WTC11 (cell line): ENCODE measurements at regions not wholly inside any gene's neighbourhood (a gene's known extent, or its start where the extent isn't known, plus 50 kb on each side); places are given as distances from the start of the nearest gene placed in this dataset.

Source experiments
- ATAC-seq: fragments of 200-7000 bp; cut with Tn5 transposase; 2 replicates; pipeline ENCODE4 v1.10.0; 2021; ENCODE audit warnings: mild to moderate bottlenecking, moderate library complexity
- CTCF ChIA-PET: fragments of 300-600 bp; sonication (Branson Sonifier 250); formaldehyde crosslinking; loops from one replicate; lab custom pipeline; 2021; ENCODE audit warnings: antibody characterized with exemption; lab: Charles Lee
- POLR2A ChIA-PET: fragments of 350-600 bp; sonication (Branson Sonifier 250); formaldehyde crosslinking; loops from one replicate; lab custom pipeline; 2021; ENCODE audit warnings: antibody characterized with exemption; lab: Charles Lee
- DNase-seq: peaks from one replicate; pipeline ENCODE4 v3.0.0; 2021; ENCODE audit warnings: low spot score
- H3K27ac Mint-ChIP-seq: 2 replicates; pipeline ENCODE4 v1.8.0; 2021; ENCODE audit warnings: mixed read lengths
- H3K27me3 Mint-ChIP-seq: 2 replicates; pipeline ENCODE4 v1.8.0; 2021; ENCODE audit warnings: low read depth, mild to moderate bottlenecking, moderate library complexity, mixed read lengths
- H3K36me3 Mint-ChIP-seq: 2 replicates; pipeline ENCODE4 v1.8.0; 2021; ENCODE audit warnings: mixed read lengths
- H3K4me1 Mint-ChIP-seq: 2 replicates; pipeline ENCODE4 v1.8.0; 2022; ENCODE audit warnings: mixed read lengths
- H3K4me3 Mint-ChIP-seq: 2 replicates; pipeline ENCODE4 v1.8.0; 2021; ENCODE audit warnings: mild to moderate bottlenecking, moderate library complexity, mixed read lengths
- H3K9me3 Mint-ChIP-seq: 2 replicates; pipeline ENCODE4 v1.8.0; 2021; ENCODE audit warnings: mixed read lengths
- ATF1 ChIP-seq: sonication (generic); formaldehyde crosslinking; IDR thresholded peaks from 2 replicates; pipeline ENCODE4 v1.8.1; 2023; ENCODE audit warnings: mild to moderate bottlenecking, moderate library complexity, missing genetic modification reagents
- CDX4 ChIP-seq: fragments of 250-450 bp; sonication (Bioruptor Pico); IDR thresholded peaks from 2 replicates; pipeline ENCODE4 v1.9.0; 2021; ENCODE audit warnings: moderate library complexity, mild to moderate bottlenecking, inconsistent platforms, borderline replicate concordance
- CREM ChIP-seq: sonication (generic); formaldehyde crosslinking; IDR thresholded peaks from 2 replicates; pipeline ENCODE4 v1.8.1; 2022; ENCODE audit warnings: mild to moderate bottlenecking, missing genetic modification reagents, moderate library complexity
- CTCF ChIP-seq: fragments of 200-600 bp; IDR thresholded peaks from 2 replicates; pipeline ENCODE4 v1.8.0; 2022; ENCODE audit warnings: antibody characterized with exemption
- E2F1 ChIP-seq: sonication (generic); formaldehyde crosslinking; IDR thresholded peaks from 2 replicates; pipeline ENCODE4 v1.8.0; 2022; ENCODE audit warnings: mild to moderate bottlenecking, missing genetic modification reagents
- ESRRA ChIP-seq: sonication (generic); formaldehyde crosslinking; IDR thresholded peaks from 2 replicates; pipeline ENCODE4 v1.8.1; 2022; ENCODE audit warnings: mild to moderate bottlenecking, missing genetic modification reagents, borderline replicate concordance
- FOXJ3 ChIP-seq: sonication (generic); formaldehyde crosslinking; IDR thresholded peaks from 2 replicates; pipeline ENCODE4 v1.9.0; 2021; ENCODE audit warnings: missing genetic modification reagents, mild to moderate bottlenecking, borderline replicate concordance
- HMGA2 ChIP-seq: fragments of 250-450 bp; sonication (Bioruptor Pico); IDR thresholded peaks from 2 replicates; pipeline ENCODE4 v1.4.0; 2021; ENCODE audit warnings: mild to moderate bottlenecking, moderate library complexity
- JUN ChIP-seq: sonication (generic); formaldehyde crosslinking; IDR thresholded peaks from 2 replicates; pipeline ENCODE4 v1.8.0; 2023; ENCODE audit warnings: mild to moderate bottlenecking, missing genetic modification reagents
- MLX ChIP-seq: sonication (generic); formaldehyde crosslinking; IDR thresholded peaks from 2 replicates; pipeline ENCODE4 v1.8.1; 2023; ENCODE audit warnings: mild to moderate bottlenecking, missing genetic modification reagents, moderate library complexity
- MXD4 ChIP-seq: fragments of 250-450 bp; sonication (Bioruptor Pico); IDR thresholded peaks from 2 replicates; pipeline ENCODE4 v1.8.0; 2021; ENCODE audit warnings: mild to moderate bottlenecking, moderate library complexity, borderline replicate concordance
- MYBL2 ChIP-seq: sonication (generic); formaldehyde crosslinking; IDR thresholded peaks from 2 replicates; pipeline ENCODE4 v1.8.1; 2023; ENCODE audit warnings: mild to moderate bottlenecking, moderate library complexity, missing genetic modification reagents
- NR1H2 ChIP-seq: sonication (generic); formaldehyde crosslinking; IDR thresholded peaks from 2 replicates; pipeline ENCODE4 v1.9.0; 2021; ENCODE audit warnings: mild to moderate bottlenecking, moderate library complexity, missing genetic modification reagents
- PRDM15 ChIP-seq: sonication (generic); formaldehyde crosslinking; IDR thresholded peaks from 2 replicates; pipeline ENCODE4 v1.8.0; 2022; ENCODE audit warnings: missing genetic modification reagents
- SOX15 ChIP-seq: fragments of 250-450 bp; sonication (Bioruptor Pico); IDR thresholded peaks from 2 replicates; pipeline ENCODE4 v1.9.0; 2021; ENCODE audit warnings: mild to moderate bottlenecking
- STAT6 ChIP-seq: sonication (generic); formaldehyde crosslinking; conservative IDR thresholded peaks from 2 replicates; pipeline ENCODE4 v1.8.1; 2023; ENCODE audit warnings: mild to moderate bottlenecking, low read depth, missing genetic modification reagents, moderate library complexity
- TEAD1 ChIP-seq: sonication (generic); formaldehyde crosslinking; IDR thresholded peaks from 2 replicates; pipeline ENCODE4 v1.8.0; 2022; ENCODE audit warnings: mild to moderate bottlenecking, missing genetic modification reagents
- TEAD4 ChIP-seq: sonication (generic); formaldehyde crosslinking; IDR thresholded peaks from 2 replicates; pipeline ENCODE4 v1.8.0; 2022; ENCODE audit warnings: mild to moderate bottlenecking, missing genetic modification reagents
- TP53 ChIP-seq: sonication (generic); formaldehyde crosslinking; IDR thresholded peaks from 2 replicates; pipeline ENCODE4 v1.8.1; 2023; ENCODE audit warnings: mild to moderate bottlenecking, missing genetic modification reagents
- USF1 ChIP-seq: sonication (generic); formaldehyde crosslinking; IDR thresholded peaks from 2 replicates; pipeline ENCODE4 v1.8.0; 2022; ENCODE audit warnings: mild to moderate bottlenecking, missing genetic modification reagents
- ZNF232 ChIP-seq: sonication (generic); formaldehyde crosslinking; IDR thresholded peaks from 2 replicates; pipeline ENCODE4 v1.8.0; 2022; ENCODE audit warnings: mild to moderate bottlenecking, missing genetic modification reagents
- ZNF263 ChIP-seq: sonication (generic); formaldehyde crosslinking; IDR thresholded peaks from 2 replicates; pipeline ENCODE4 v1.8.1; 2022; ENCODE audit warnings: low read depth, mild to moderate bottlenecking, moderate library complexity, missing genetic modification reagents
- ZNF396 ChIP-seq: fragments of 250-450 bp; sonication (Bioruptor Pico); IDR thresholded peaks from 2 replicates; pipeline ENCODE4 v1.8.0; 2021; ENCODE audit warnings: mild to moderate bottlenecking, moderate library complexity, borderline replicate concordance
- ZNF671 ChIP-seq: fragments of 250-450 bp; sonication (Bioruptor Pico); IDR thresholded peaks from 2 replicates; pipeline ENCODE4 v1.8.0; 2021; ENCODE audit warnings: mild to moderate bottlenecking

GRCh38 chr3:170741756-170742529 is 128.1 kb downstream of the RPL22L1 start (continued):
- TF ChIP-seq STAT6 (CRISPR knock-in tag): no peak
- TF ChIP-seq MLX (CRISPR knock-in tag): no peak
- no peak for TF ChIP-seq TEAD1 (CRISPR knock-in tag)
- TF ChIP-seq JUN: no peak
- no peak for TF ChIP-seq SOX15 (CRISPR knock-in tag)
- no peak for TF ChIP-seq PRDM15 (CRISPR knock-in tag)

GRCh38 chr3:170740726-170741591 is 129.0 kb downstream of the RPL22L1 start:
- CTCF ChIA-PET: no interaction called here
- ATAC-seq (no peak), DNase-seq (no peak)
- H3K4me1 Mint-ChIP-seq: peaks cover 3% of the 10 kb centered on the region; the same call in 1 of the 2 replicates
- H3K27ac Mint-ChIP-seq: no peak overlapping the region
- no peaks in the 10 kb centered on the region for H3K27me3 Mint-ChIP-seq
- peaks cover 10% of the 10 kb centered on the region for H3K36me3 Mint-ChIP-seq
- no peak overlapping the region for H3K4me3 Mint-ChIP-seq
- H3K9me3 Mint-ChIP-seq: peaks cover 30% of the 10 kb centered on the region
- POLR2A ChIA-PET: no interaction called here
- no peak for TF ChIP-seq TEAD4 (CRISPR knock-in tag)
- TF ChIP-seq ATF1 (CRISPR knock-in tag): no peak
- no peak for TF ChIP-seq USF1 (CRISPR knock-in tag)
- no peak for TF ChIP-seq CTCF
- no peak for TF ChIP-seq ZNF263 (CRISPR knock-in tag)
- TF ChIP-seq NR1H2 (CRISPR knock-in tag): no peak
- no peak for TF ChIP-seq ZNF396 (CRISPR knock-in tag)
- TF ChIP-seq TP53 (CRISPR knock-in tag): no peak
- TF ChIP-seq FOXJ3 (CRISPR knock-in tag): no peak
- TF ChIP-seq ZNF232: no peak
- no peak for TF ChIP-seq CDX4 (CRISPR knock-in tag)
- no peak for TF ChIP-seq MYBL2 (CRISPR knock-in tag)
- no peak for TF ChIP-seq ZNF671 (CRISPR knock-in tag)
- TF ChIP-seq JUN: no peak
- no peak for TF ChIP-seq E2F1 (CRISPR knock-in tag)
- TF ChIP-seq MXD4 (CRISPR knock-in tag): no peak
- TF ChIP-seq ESRRA: no peak
- TF ChIP-seq HMGA2 (CRISPR knock-in tag): no peak
- TF ChIP-seq CREM (CRISPR knock-in tag): no peak
